ENCODE measurements at regions not wholly inside any gene's neighbourhood (a gene's known extent, or its start where the extent isn't known, plus 50 kb on each side); places are given as distances from the start of the nearest gene placed in this dataset.
"Not testable (repeated sequence)": the region's sequence is repeated elsewhere in the genome, so short reads cannot be mapped to it uniquely, and the experiment has no call there.

GRCh38 chr22:44557872-44558271, 59.8 kb upstream of the RTL6 start:
- not testable (repeated sequence) for DNase-seq (ENCODE audit: low read depth in 2 of 2, low spot score in 1 of 2)

- DNase-seq (ENCODE audit: low read depth in 2 of 2, low spot score in 1 of 2), result no peak
Measured at GRCh38 chr22:44557064-44557748, 59.2 kb upstream of the RTL6 start.

GRCh38 chr22:44555597-44555996, 57.6 kb upstream of the RTL6 start:
- no peak for DNase-seq (ENCODE audit: low read depth in 2 of 2, low spot score in 1 of 2)

- DNase-seq (ENCODE audit: low read depth in 2 of 2, low spot score in 1 of 2), result no peak
Measured at GRCh38 chr22:44555046-44555445, 57.0 kb upstream of the RTL6 start.

GRCh38 chr22:44554411-44554810, 56.4 kb upstream of the RTL6 start:
- DNase-seq (ENCODE audit: low read depth in 2 of 2, low spot score in 1 of 2), result no peak

GRCh38 chr22:44550711-44551491, 52.9 kb upstream of the RTL6 start:
- DNase-seq (ENCODE audit: low read depth in 2 of 2, low spot score in 1 of 2), result no peak

- no peak for DNase-seq (ENCODE audit: low read depth in 2 of 2, low spot score in 1 of 2)
Measured at GRCh38 chr22:44549701-44550100, 51.7 kb upstream of the RTL6 start.

- DNase-seq (ENCODE audit: low read depth in 2 of 2, low spot score in 1 of 2), result no peak
Measured at GRCh38 chr22:44548981-44549380, 50.9 kb upstream of the RTL6 start.

Data from stimulated activated CD8-positive, alpha-beta memory T cell treated with anti-CD3 and anti-CD28 coated beads, Interleukin-4, amount 100 ng/mL, for 1 hour (primary cell).